GM21360 (cell line): ENCODE measurements at regions not wholly inside any gene's neighbourhood (a gene's known extent, or its start where the extent isn't known, plus 50 kb on each side); places are given as distances from the start of the nearest gene placed in this dataset.
"Not testable (repeated sequence)": the region's sequence is repeated elsewhere in the genome, so short reads cannot be mapped to it uniquely, and the experiment has no call there.

Experiments used
- ATAC-seq: cut with Tn5 transposase; IDR thresholded peaks from one replicate; pipeline ENCODE4 v1.9.1; 2021; ENCODE audit warnings: mild to moderate bottlenecking, moderate library complexity; ENCODE audit not compliant: unreplicated experiment

- no peak for ATAC-seq
Measured at GRCh38 chr20:51131811-51132210, 108.9 kb upstream of the KCNG1 start.

GRCh38 chr20:51129147-51129776, 106.4 kb upstream of the KCNG1 start:
- no peak for ATAC-seq

GRCh38 chr20:51128198-51128597, 105.3 kb upstream of the KCNG1 start:
- peak; percentile 57 for ATAC-seq

- ATAC-seq = no peak
Measured at GRCh38 chr20:51127713-51128112, 104.8 kb upstream of the KCNG1 start.

- no peak for ATAC-seq
Measured at GRCh38 chr20:51126337-51126736, 103.4 kb upstream of the KCNG1 start.

GRCh38 chr20:51125780-51126179, 102.9 kb upstream of the KCNG1 start:
- ATAC-seq = no peak

GRCh38 chr20:51125105-51125504, 102.2 kb upstream of the KCNG1 start:
- ATAC-seq = no peak

- not testable (repeated sequence) for ATAC-seq
Measured at GRCh38 chr20:51123887-51124286, 101.0 kb upstream of the KCNG1 start.

- no peak for ATAC-seq
Measured at GRCh38 chr20:51122931-51123658, 100.2 kb upstream of the KCNG1 start.

GRCh38 chr20:51121901-51122412, 99.0 kb upstream of the KCNG1 start:
- no peak for ATAC-seq

GRCh38 chr20:51121272-51121671, 98.4 kb upstream of the KCNG1 start:
- ATAC-seq = no peak

GRCh38 chr20:51120868-51121267, 98.0 kb upstream of the KCNG1 start:
- ATAC-seq = no peak

- no peak for ATAC-seq
Measured at GRCh38 chr20:51120438-51120837, 97.5 kb upstream of the KCNG1 start.

- no peak for ATAC-seq
Measured at GRCh38 chr20:51119914-51120313, 97.0 kb upstream of the KCNG1 start.

- ATAC-seq = no peak
Measured at GRCh38 chr20:51118985-51119527, 96.1 kb upstream of the KCNG1 start.

- no peak for ATAC-seq
Measured at GRCh38 chr20:51118216-51118615, 95.3 kb upstream of the KCNG1 start.

- ATAC-seq = no peak
Measured at GRCh38 chr20:51116765-51117686, 94.1 kb upstream of the KCNG1 start.

- ATAC-seq = no peak
Measured at GRCh38 chr20:51111290-51111689, 88.4 kb upstream of the KCNG1 start.

- no peak for ATAC-seq
Measured at GRCh38 chr20:51108638-51109363, 85.9 kb upstream of the KCNG1 start.

- ATAC-seq = no peak
Measured at GRCh38 chr20:51106011-51106410, 83.1 kb upstream of the KCNG1 start.
